H9 (cell line): ENCODE measurements at regions not wholly inside any gene's neighbourhood (a gene's known extent, or its start where the extent isn't known, plus 50 kb on each side); places are given as distances from the start of the nearest gene placed in this dataset.

ENCODE experiments used
- DNase-seq: peaks from one replicate; pipeline ENCODE4 v3.0.0-alpha.2; 2017
- H2AFZ ChIP-seq: one replicate; pipeline ENCODE4 v1.6.1; 2013; ENCODE audit warnings: mild to moderate bottlenecking, low read length, control low read depth, moderate library complexity
- H2AK5ac ChIP-seq: 2 replicates; pipeline ENCODE4 v1.6.1; 2013; ENCODE audit warnings: low read length, control low read depth, mixed read lengths; ENCODE audit not compliant: insufficient read length
- H2BK120ac ChIP-seq: one replicate; pipeline ENCODE4 v1.6.1; 2013; ENCODE audit warnings: low read depth, mild to moderate bottlenecking, low read length, control low read depth, inconsistent platforms; ENCODE audit not compliant: poor library complexity, severe bottlenecking
- H2BK12ac ChIP-seq: 2 replicates; pipeline ENCODE4 v1.6.1; 2013; ENCODE audit warnings: low read length, control low read depth, mixed read lengths, low read depth; ENCODE audit not compliant: insufficient read length
- H2BK15ac ChIP-seq: 2 replicates; pipeline ENCODE4 v1.6.1; 2013; ENCODE audit warnings: low read depth, low read length, control low read depth
- H2BK20ac ChIP-seq: one replicate; pipeline ENCODE4 v1.6.1; 2013; ENCODE audit warnings: low read depth, mild to moderate bottlenecking, low read length, control low read depth, inconsistent platforms; ENCODE audit not compliant: poor library complexity, severe bottlenecking
- H2BK5ac ChIP-seq: 2 replicates; pipeline ENCODE4 v1.6.1; 2013; ENCODE audit warnings: low read length, control low read depth, mixed read lengths; ENCODE audit not compliant: insufficient read length
- H3K14ac ChIP-seq: 2 replicates; pipeline ENCODE4 v1.6.1; 2013; ENCODE audit warnings: low read length, control low read depth; ENCODE audit not compliant: insufficient read depth
- H3K18ac ChIP-seq: 2 replicates; pipeline ENCODE4 v1.6.1; 2013; ENCODE audit warnings: low read depth, mild to moderate bottlenecking, mixed read lengths, low read length, control low read depth; ENCODE audit not compliant: insufficient read length
- H3K23ac ChIP-seq: 2 replicates; pipeline ENCODE4 v1.6.1; 2013; ENCODE audit warnings: low read length, control low read depth, mixed read lengths, low read depth; ENCODE audit not compliant: insufficient read length
- H3K23me2 ChIP-seq: 2 replicates; pipeline ENCODE4 v1.6.1; 2013; ENCODE audit warnings: low read depth, mild to moderate bottlenecking, mixed read lengths, low read length, control low read depth; ENCODE audit not compliant: insufficient read length, poor library complexity, severe bottlenecking
- H3K27ac ChIP-seq: 2 replicates; pipeline ENCODE4 v1.5.1; 2013; ENCODE audit warnings: low read length, control low read depth, mixed read lengths, low read depth; ENCODE audit not compliant: insufficient read length
- H3K27me3 ChIP-seq: 2 replicates; pipeline ENCODE4 v1.6.1; 2013; ENCODE audit warnings: low read length, control low read depth, inconsistent platforms; ENCODE audit not compliant: insufficient read depth
- H3K4ac ChIP-seq: 2 replicates; pipeline ENCODE4 v1.6.1; 2013; ENCODE audit warnings: low read depth, mild to moderate bottlenecking, control low read depth, inconsistent platforms, low read length, moderate library complexity
- H3K4me1 ChIP-seq: 2 replicates; pipeline ENCODE4 v1.6.1; 2013; ENCODE audit warnings: low read length, control low read depth, inconsistent platforms; ENCODE audit not compliant: insufficient read depth
- H3K4me2 ChIP-seq: 2 replicates; pipeline ENCODE4 v1.6.1; 2013; ENCODE audit warnings: low read length, control low read depth, mixed read lengths; ENCODE audit not compliant: insufficient read length, insufficient read depth
- H3K56ac ChIP-seq: 2 replicates; pipeline ENCODE4 v1.6.1; 2013; ENCODE audit warnings: low read depth, mild to moderate bottlenecking, mixed read lengths, low read length, control low read depth; ENCODE audit not compliant: insufficient read length
- H3K79me1 ChIP-seq: 2 replicates; pipeline ENCODE4 v1.6.1; 2013; ENCODE audit warnings: low read depth, mild to moderate bottlenecking, moderate library complexity, low read length, control low read depth, inconsistent platforms; ENCODE audit not compliant: insufficient read depth, poor library complexity, severe bottlenecking
- H3K79me2 ChIP-seq: 2 replicates; pipeline ENCODE4 v1.6.1; 2013; ENCODE audit warnings: low read length, control low read depth, inconsistent platforms; ENCODE audit not compliant: insufficient read depth
- H3K9ac ChIP-seq: 2 replicates; pipeline ENCODE4 v1.6.1; 2013; ENCODE audit warnings: low read length, control low read depth, mixed read lengths; ENCODE audit not compliant: insufficient read length; ENCODE audit errors: extremely low read depth
- H3K9me3 ChIP-seq: one replicate; pipeline ENCODE4 v1.6.1; 2013; ENCODE audit warnings: low read depth, low read length, inconsistent platforms; ENCODE audit not compliant: control insufficient read depth
- H3T11ph ChIP-seq: one replicate; pipeline ENCODE4 v1.6.1; 2013; ENCODE audit warnings: mild to moderate bottlenecking, low read length, control low read depth, inconsistent platforms
- H4K20me1 ChIP-seq: one replicate; pipeline ENCODE4 v1.6.1; 2013; ENCODE audit not compliant: control insufficient read depth, insufficient read length, insufficient read depth
- H4K5ac ChIP-seq: 2 replicates; pipeline ENCODE4 v1.6.1; 2013; ENCODE audit warnings: low read depth, mild to moderate bottlenecking, mixed read lengths, low read length, control low read depth; ENCODE audit not compliant: insufficient read length
- H4K8ac ChIP-seq: replicated peaks from 2 replicates; pipeline ENCODE4 v1.6.1; 2013; ENCODE audit warnings: low read length, control low read depth, mixed read lengths, low read depth; ENCODE audit not compliant: insufficient read length
- H4K91ac ChIP-seq: 2 replicates; pipeline ENCODE4 v1.6.1; 2013; ENCODE audit warnings: low read depth, mild to moderate bottlenecking, moderate library complexity, mixed read lengths, low read length, control low read depth; ENCODE audit not compliant: insufficient read length
- H3K27ac Mint-ChIP-seq, 3 experiments: 2 replicates in 2 of 3; 3 replicates in 1 of 3; pipeline ENCODE4 v1.8.0; 2020 to 2021; ENCODE audit warnings: mixed read lengths in 3 of 3, mild to moderate bottlenecking in 1 of 3, moderate library complexity in 1 of 3
- H3K27me3 Mint-ChIP-seq: 2 replicates; pipeline ENCODE4 v1.8.0; 2021; ENCODE audit warnings: low read depth, mild to moderate bottlenecking, moderate library complexity, mixed read lengths
- H3K36me3 Mint-ChIP-seq, 3 experiments: 2 replicates in 2 of 3; 3 replicates in 1 of 3; pipeline ENCODE4 v1.8.0; 2020 to 2021; ENCODE audit warnings: low read depth in 3 of 3, mixed read lengths in 3 of 3; ENCODE audit not compliant: insufficient read depth in 1 of 3
- H3K4me1 Mint-ChIP-seq, 2 experiments: 2 replicates each; pipeline ENCODE4 v1.8.0; 2020; ENCODE audit warnings: mixed read lengths in 2 of 2
- H3K4me3 Mint-ChIP-seq, 2 experiments: 2 replicates in 1 of 2; 3 replicates in 1 of 2; pipeline ENCODE4 v1.8.0; 2020 to 2021; ENCODE audit warnings: mild to moderate bottlenecking in 2 of 2, mixed read lengths in 2 of 2, moderate library complexity in 1 of 2
- H3K9me3 Mint-ChIP-seq, 2 experiments: 2 replicates in 1 of 2; 3 replicates in 1 of 2; pipeline ENCODE4 v1.8.0; 2020; ENCODE audit warnings: mild to moderate bottlenecking in 2 of 2, mixed read lengths in 2 of 2, moderate library complexity in 1 of 2
- WGBS: extraction: QIAGEN DNeasy Blood & Tissue Kit; methylation state at CpG from one replicate; pipeline ENCODE4 v1.1.7; 2013; ENCODE audit warnings: missing lambda C conversion rate, low lambda C conversion rate, mixed read lengths; ENCODE audit not compliant: insufficient read length; ENCODE audit errors: extremely low coverage; 5-methylcytosine and 5-hydroxymethylcytosine counted together
- TF ChIP-seq, protein P1 (sequence below): fragments of 200-600 bp; sonication (generic); conservative IDR thresholded peaks from 3 replicates; pipeline ENCODE4 v1.8.0; 2021; ENCODE audit warnings: antibody characterized with exemption, mild to moderate bottlenecking

DNA sequence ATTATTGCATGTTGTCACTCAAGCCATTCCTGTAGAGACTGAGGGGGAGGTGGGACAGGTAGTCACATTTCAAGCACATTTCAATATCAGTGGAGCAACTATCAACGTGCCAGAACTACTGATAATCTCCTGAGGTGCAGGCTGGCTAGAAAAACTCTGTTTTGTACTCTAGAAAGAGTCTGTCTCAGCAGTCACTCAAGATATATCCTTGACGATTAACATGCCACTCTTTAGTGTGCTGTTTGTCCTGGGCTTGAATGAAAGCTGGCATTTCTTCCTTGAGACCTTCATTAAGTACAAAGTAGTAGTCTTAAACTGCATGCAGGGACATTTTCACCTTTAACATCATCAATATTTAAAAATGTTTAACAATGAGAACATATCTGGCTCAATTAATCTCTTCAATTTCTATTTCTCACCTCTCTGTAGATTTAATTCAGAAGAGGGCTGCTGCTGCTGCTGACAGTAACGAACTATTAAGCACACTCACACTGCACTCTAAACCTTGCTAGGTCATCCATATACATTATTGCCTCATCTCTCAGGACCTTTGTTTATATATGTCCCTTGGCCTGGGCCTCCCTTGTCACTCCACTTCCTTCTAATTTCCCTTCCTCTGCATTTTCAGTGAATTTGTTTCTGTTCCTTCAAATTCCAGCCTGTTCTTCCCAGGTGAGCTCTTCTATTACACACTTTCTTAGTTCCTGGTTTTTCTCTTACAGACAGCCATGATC is 412.0 kb downstream of the HAPSTR1 start:
- WGBS = no CpG with 5 or more reads among the region's 3 CpGs
- no peaks in the 10 kb centered on the region for H3K27me3 ChIP-seq
- H4K91ac ChIP-seq = no peak overlapping the region
- no peak overlapping the region for H2AFZ ChIP-seq
- no peaks in the 10 kb centered on the region for H3K79me1 ChIP-seq
- no peak overlapping the region for H3K23ac ChIP-seq
- DNase-seq = no peak
- no peak overlapping the region for H3K4me2 ChIP-seq
- H3K9ac ChIP-seq = no peak overlapping the region
- H2BK15ac ChIP-seq = no peak overlapping the region
- H3K56ac ChIP-seq = no peak overlapping the region
- no peaks in the 10 kb centered on the region for H3K9me3 ChIP-seq
- peaks cover 3 to 10% (median 4%) of the 10 kb centered on the region in 3 experiments; a peak in 6 of 7 replicates for H3K36me3 Mint-ChIP-seq
- TF ChIP-seq, protein P1, sequence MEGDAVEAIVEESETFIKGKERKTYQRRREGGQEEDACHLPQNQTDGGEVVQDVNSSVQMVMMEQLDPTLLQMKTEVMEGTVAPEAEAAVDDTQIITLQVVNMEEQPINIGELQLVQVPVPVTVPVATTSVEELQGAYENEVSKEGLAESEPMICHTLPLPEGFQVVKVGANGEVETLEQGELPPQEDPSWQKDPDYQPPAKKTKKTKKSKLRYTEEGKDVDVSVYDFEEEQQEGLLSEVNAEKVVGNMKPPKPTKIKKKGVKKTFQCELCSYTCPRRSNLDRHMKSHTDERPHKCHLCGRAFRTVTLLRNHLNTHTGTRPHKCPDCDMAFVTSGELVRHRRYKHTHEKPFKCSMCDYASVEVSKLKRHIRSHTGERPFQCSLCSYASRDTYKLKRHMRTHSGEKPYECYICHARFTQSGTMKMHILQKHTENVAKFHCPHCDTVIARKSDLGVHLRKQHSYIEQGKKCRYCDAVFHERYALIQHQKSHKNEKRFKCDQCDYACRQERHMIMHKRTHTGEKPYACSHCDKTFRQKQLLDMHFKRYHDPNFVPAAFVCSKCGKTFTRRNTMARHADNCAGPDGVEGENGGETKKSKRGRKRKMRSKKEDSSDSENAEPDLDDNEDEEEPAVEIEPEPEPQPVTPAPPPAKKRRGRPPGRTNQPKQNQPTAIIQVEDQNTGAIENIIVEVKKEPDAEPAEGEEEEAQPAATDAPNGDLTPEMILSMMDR = no peak
- H4K5ac ChIP-seq = no peak overlapping the region
- H3K14ac ChIP-seq = no peak overlapping the region
- H3T11ph ChIP-seq = no peak overlapping the region
- H3K18ac ChIP-seq = no peak overlapping the region
- no peak overlapping the region for H2BK20ac ChIP-seq
- H4K20me1 ChIP-seq = no peaks in the 10 kb centered on the region
- H3K27ac Mint-ChIP-seq = peak overlapping the region in 1 of 3 experiments; percentile 3; a peak in 2 of 7 replicates
- H3K9me3 Mint-ChIP-seq = peaks cover 7 to 9% of the 10 kb centered on the region in 2 experiments; a peak in 4 of 5 replicates
- peaks cover 6% of the 10 kb centered on the region; the same call in 1 of the 2 replicates for H3K4me1 ChIP-seq
- H3K4me3 Mint-ChIP-seq = no peak overlapping the region
- H3K23me2 ChIP-seq = no peaks in the 10 kb centered on the region
- no peak overlapping the region for H2BK12ac ChIP-seq
- H3K27ac ChIP-seq = no peak overlapping the region
- H4K8ac ChIP-seq = no peak overlapping the region
- no peaks in the 10 kb centered on the region for H3K79me2 ChIP-seq
- H3K27me3 Mint-ChIP-seq = no peaks in the 10 kb centered on the region
- no peak overlapping the region for H3K4ac ChIP-seq
- H3K4me1 Mint-ChIP-seq = peaks cover 23 to 25% of the 10 kb centered on the region in 2 experiments
- H2BK120ac ChIP-seq = no peak overlapping the region
- no peak overlapping the region for H2AK5ac ChIP-seq
- H2BK5ac ChIP-seq = no peak overlapping the region
